Thyroid gland (tissue), 4 donors: ENCODE measurements at regions not wholly inside any gene's neighbourhood (a gene's known extent, or its start where the extent isn't known, plus 50 kb on each side); places are given as distances from the start of the nearest gene placed in this dataset.

Experiments used
- DNase-seq, 2 donors: peaks; one replicate each; pipeline ENCODE4 v3.0.0-alpha.2; 2019
- H3K27ac ChIP-seq, 3 donors: fragments of 200-600 bp; sonication (generic); 1 replicate in 2 of 3; 2 replicates in 1 of 3; pipeline ENCODE4 v1.5.1; 2016 to 2019; ENCODE audit warnings: mild to moderate bottlenecking in 1 of 3, moderate library complexity in 1 of 3
- H3K27me3 ChIP-seq: fragments of 200-600 bp; sonication (generic); one replicate; pipeline ENCODE4 v1.5.1; 2019
- H3K36me3 ChIP-seq, 2 donors: fragments of 200-600 bp; sonication (generic); one replicate each; pipeline ENCODE4 v1.5.1; 2016 to 2019
- H3K4me1 ChIP-seq, 2 donors: fragments of 200-600 bp; sonication (generic); one replicate each; pipeline ENCODE4 v1.5.1; 2017 to 2019
- H3K4me3 ChIP-seq, 3 donors: fragments of 200-600 bp; sonication (generic); replicated peaks in 1 of 3; 1 replicate in 2 of 3; 2 replicates in 1 of 3; pipeline ENCODE4 v1.5.1; 2016; ENCODE audit warnings: mild to moderate bottlenecking in 1 of 3
- H3K9me3 ChIP-seq: fragments of 200-600 bp; sonication (generic); one replicate; pipeline ENCODE4 v1.5.1; 2017
- POLR2A ChIP-seq, 2 donors: fragments of 450-650 bp; IDR thresholded peaks; one replicate each; pipeline ENCODE4 v1.6.1; 2017; ENCODE audit warnings: antibody characterized with exemption in 2 of 2, mild to moderate bottlenecking in 2 of 2, moderate library complexity in 1 of 2
- WGBS, 2 donors: methylation state at CpG; one replicate each; pipeline ENCODE4 v1.1.5; 2017; 5-methylcytosine and 5-hydroxymethylcytosine counted together
- intact Hi-C: fragments of 100-400 bp; cut with DNase I; formaldehyde crosslinking; loops from one replicate; pipeline ENCODE4 v1.15.1; 2023
- TF ChIP-seq, protein P1 (sequence below), 6 experiments: fragments of 200-600 bp in 3 of 6; fragments of 450-650 bp in 3 of 6; sonication (generic) in 3 of 6; IDR thresholded peaks; one replicate each; pipeline ENCODE4 v1.5.1; 2016 to 2019; ENCODE audit warnings: antibody characterized with exemption in 6 of 6, mild to moderate bottlenecking in 2 of 6, inconsistent platforms in 1 of 6, moderate library complexity in 1 of 6

DNA sequence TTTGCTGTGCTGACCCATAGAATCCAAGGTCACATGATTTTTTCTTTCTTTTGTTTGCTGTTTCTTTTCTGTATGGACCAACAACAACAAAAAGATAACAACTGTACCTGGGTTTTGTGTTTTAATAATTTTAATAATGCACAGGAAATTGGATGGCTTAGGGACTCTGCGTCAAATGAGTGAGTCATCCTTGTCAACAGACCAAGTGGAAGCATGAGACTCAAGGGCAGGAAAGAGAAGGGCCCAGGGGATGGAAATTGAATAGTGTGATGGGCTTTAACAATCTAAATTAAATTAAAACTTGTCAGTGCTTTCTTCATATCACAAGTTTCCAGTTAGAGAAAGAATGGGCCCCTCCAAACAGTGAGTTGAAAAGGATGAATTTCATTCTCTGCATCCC is 413.0 kb downstream of the PREX1 start:
- 52 to 81% methylated on average over 1 of the region's 1 CpG for WGBS, 2 donors
- H3K9me3 ChIP-seq: no peaks in the 10 kb centered on the region
- no peaks in the 10 kb centered on the region for H3K27me3 ChIP-seq
- intact Hi-C loops: no loop called here
- H3K4me3 ChIP-seq: no peak overlapping the region
- no peaks in the 10 kb centered on the region for H3K4me1 ChIP-seq
- no peak overlapping the region for H3K27ac ChIP-seq
- no peak for TF ChIP-seq POLR2A (IDR thresholded peaks at IDR 0.05)
- TF ChIP-seq, protein P1, sequence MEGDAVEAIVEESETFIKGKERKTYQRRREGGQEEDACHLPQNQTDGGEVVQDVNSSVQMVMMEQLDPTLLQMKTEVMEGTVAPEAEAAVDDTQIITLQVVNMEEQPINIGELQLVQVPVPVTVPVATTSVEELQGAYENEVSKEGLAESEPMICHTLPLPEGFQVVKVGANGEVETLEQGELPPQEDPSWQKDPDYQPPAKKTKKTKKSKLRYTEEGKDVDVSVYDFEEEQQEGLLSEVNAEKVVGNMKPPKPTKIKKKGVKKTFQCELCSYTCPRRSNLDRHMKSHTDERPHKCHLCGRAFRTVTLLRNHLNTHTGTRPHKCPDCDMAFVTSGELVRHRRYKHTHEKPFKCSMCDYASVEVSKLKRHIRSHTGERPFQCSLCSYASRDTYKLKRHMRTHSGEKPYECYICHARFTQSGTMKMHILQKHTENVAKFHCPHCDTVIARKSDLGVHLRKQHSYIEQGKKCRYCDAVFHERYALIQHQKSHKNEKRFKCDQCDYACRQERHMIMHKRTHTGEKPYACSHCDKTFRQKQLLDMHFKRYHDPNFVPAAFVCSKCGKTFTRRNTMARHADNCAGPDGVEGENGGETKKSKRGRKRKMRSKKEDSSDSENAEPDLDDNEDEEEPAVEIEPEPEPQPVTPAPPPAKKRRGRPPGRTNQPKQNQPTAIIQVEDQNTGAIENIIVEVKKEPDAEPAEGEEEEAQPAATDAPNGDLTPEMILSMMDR (IDR thresholded peaks at IDR 0.05): no peak
- no peak for DNase-seq
- H3K36me3 ChIP-seq: no peaks in the 10 kb centered on the region

DNA sequence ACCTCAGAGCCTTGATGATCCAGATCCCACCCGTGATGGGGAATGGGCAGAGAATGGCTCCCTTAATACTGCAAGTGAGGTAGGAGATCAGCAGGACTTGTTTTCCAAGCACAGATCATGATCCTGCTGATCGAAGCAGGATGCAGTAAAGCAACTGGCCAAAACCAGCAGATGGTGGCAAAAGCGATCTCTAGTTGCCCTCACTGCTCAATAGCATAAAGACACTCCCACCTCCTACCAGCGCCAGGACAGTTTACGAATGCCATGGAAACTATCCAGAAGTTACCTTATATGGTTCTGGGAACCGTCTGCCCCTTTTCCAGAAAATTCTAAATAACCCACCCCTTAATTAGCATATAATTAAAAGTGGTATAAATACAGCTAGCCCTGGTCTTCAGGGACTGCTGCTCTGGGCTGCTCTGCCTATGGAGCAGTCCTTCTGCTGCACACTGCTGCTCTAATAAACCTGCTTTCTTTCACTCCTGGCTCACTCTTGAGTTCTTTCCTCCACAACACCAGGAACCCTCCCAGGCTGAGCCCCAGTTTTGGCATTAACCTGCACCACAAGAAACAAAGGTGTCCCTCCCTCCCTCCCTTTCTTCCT is 415.8 kb downstream of the PREX1 start:
- Histone ChIP-seq H3K4me1 (no peaks in the 10 kb centered on the region), H3K4me3 (no peak overlapping the region), H3K36me3 (no peaks in the 10 kb centered on the region), H3K27ac (no peak overlapping the region), H3K9me3 (no peaks in the 10 kb centered on the region), H3K27me3 (no peaks in the 10 kb centered on the region)
- TF ChIP-seq, protein P1 (IDR thresholded peaks at IDR 0.05): no peak
- no peak for TF ChIP-seq POLR2A (IDR thresholded peaks at IDR 0.05)
- 79 to 84% methylated on average over 6 of the region's 6 CpGs for WGBS, 2 donors
- intact Hi-C loops: no loop called here
- DNase-seq: no peak

DNA sequence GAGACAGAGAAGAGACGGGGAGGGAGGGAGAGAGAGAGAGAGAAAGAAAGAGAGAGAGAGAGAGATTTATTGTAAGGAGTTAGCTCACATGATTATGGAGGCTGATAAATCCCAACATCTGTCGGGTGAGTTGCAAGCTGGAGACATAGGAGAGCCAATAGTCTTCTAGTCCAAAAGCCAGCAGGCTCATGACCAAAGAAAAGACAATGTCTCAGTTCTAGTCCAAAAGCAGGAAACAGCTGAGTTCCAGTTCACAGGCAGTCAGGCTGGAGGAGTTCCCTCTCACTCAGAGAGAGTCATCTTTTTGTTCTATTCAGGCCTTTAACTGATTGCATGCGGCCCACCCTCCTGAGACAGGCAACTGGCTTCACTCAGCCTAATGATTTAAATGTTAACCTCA is 416.6 kb downstream of the PREX1 start:
- H3K27me3 ChIP-seq: no peaks in the 10 kb centered on the region
- no peak for DNase-seq
- 72 to 74% methylated on average over 3 of the region's 3 CpGs for WGBS, 2 donors
- H3K27ac ChIP-seq: no peak overlapping the region
- TF ChIP-seq, protein P1 (IDR thresholded peaks at IDR 0.05): no peak
- no peak for TF ChIP-seq POLR2A (IDR thresholded peaks at IDR 0.05)
- intact Hi-C loops: no loop called here
- H3K4me3 ChIP-seq: no peak overlapping the region
- no peaks in the 10 kb centered on the region for H3K9me3 ChIP-seq
- H3K36me3 ChIP-seq: no peaks in the 10 kb centered on the region
- H3K4me1 ChIP-seq: no peaks in the 10 kb centered on the region

DNA sequence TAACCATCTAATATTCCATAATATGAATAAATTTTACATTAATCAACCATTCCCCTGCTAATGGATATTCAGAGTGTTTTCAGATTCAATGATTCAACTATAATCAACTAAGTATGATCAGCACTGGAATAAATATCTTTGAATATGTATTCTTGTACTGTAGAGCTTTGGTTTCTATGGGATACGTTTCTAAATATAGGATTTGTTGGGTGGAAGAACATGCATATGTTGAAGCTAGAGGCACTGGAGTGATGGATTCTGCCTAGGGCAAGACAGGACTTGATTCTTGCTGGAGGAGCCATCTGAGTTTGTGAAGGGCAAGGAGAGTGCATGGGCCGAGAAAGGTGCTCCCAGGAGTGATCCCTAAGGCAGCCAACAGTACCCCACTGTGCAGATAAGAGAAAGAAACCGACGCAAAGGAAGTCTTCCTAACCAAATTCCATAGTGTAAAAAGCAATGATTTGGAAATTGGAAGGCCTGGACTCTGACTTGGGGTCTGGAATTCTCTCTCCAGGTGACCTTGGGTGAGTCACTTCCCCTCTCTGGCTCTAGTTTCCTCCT is 418.7 kb downstream of the PREX1 start:
- no peaks in the 10 kb centered on the region for H3K27me3 ChIP-seq
- H3K27ac ChIP-seq: no peak overlapping the region
- H3K9me3 ChIP-seq: no peaks in the 10 kb centered on the region
- intact Hi-C loops: no loop called here
- WGBS, 2 donors: 90 to 93% methylated on average over 4 of the region's 4 CpGs
- no peaks in the 10 kb centered on the region for H3K36me3 ChIP-seq
- TF ChIP-seq, protein P1 (IDR thresholded peaks at IDR 0.05): no peak
- TF ChIP-seq POLR2A (IDR thresholded peaks at IDR 0.05): no peak
- no peak for DNase-seq
- H3K4me1 ChIP-seq: no peaks in the 10 kb centered on the region
- H3K4me3 ChIP-seq: no peak overlapping the region

DNA sequence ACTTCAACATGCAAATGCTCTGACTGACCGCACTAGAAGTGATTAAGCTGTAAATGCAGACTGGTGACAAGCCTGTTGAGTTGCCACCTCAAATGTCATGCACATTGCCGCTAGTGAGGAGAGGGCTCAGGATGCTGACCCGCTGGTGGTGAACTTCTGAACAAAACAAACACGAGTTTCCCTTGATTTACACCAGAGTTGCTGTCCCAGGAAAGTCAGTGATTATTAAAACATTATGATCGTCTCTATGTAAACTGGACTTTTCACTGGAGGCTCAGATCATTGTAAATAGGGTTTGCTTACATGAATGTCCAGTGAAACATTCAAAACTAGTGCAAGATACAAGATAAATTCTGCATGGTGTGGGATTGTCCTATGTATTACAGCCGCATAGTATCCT is 420.1 kb downstream of the PREX1 start:
- Histone ChIP-seq H3K9me3 (no peaks in the 10 kb centered on the region), H3K27ac (no peak overlapping the region), H3K4me1 (no peaks in the 10 kb centered on the region), H3K4me3 (no peak overlapping the region), H3K27me3 (no peaks in the 10 kb centered on the region), H3K36me3 (no peaks in the 10 kb centered on the region)
- intact Hi-C loops: no loop called here
- WGBS, 2 donors: 63 to 67% methylated on average over 6 of the region's 6 CpGs
- DNase-seq: no peak
- TF ChIP-seq POLR2A (IDR thresholded peaks at IDR 0.05): no peak
- TF ChIP-seq, protein P1 (IDR thresholded peaks at IDR 0.05): no peak
